Fibroblast of lung (primary cell): ENCODE measurements at regions not wholly inside any gene's neighbourhood (a gene's known extent, or its start where the extent isn't known, plus 50 kb on each side); places are given as distances from the start of the nearest gene placed in this dataset.

Experiments used
- EZH2 ChIP-seq: IDR thresholded peaks from 2 replicates; pipeline ENCODE4 v1.5.1; 2012; ENCODE audit warnings: low read length, control low read depth, mild to moderate bottlenecking; ENCODE audit errors: missing control alignments
- TF ChIP-seq, protein P1 (sequence below), 2 donors: IDR thresholded peaks in 1 of 2; conservative IDR thresholded peaks in 1 of 2; 1 replicate in 1 of 2; 2 replicates in 1 of 2; pipeline ENCODE4 v1.5.1; 2011 to 2012; ENCODE audit warnings: low read length in 2 of 2, control low read depth in 1 of 2, inconsistent platforms in 1 of 2, low read depth in 1 of 2, mild to moderate bottlenecking in 1 of 2

DNA sequence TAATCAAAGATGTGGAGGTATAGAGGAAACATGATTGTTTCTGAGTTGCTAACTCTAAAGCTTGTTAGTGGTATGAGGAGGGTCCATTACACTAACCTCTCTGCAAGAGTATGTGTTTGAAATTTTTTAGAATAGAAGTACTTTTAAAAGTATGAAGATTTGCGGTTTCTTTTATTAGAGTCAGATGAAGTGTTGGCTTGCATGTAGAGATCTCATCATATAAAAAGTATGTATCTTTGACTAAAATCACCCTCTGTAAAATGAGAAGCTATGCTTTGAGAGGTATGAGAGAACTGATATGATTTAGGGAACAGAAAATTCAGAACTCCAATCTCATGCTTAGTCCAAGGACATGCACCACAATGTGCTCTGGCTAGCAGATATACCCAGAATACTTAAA lies 140.4 kb upstream of the MBNL1 start:
- TF ChIP-seq, protein P1, sequence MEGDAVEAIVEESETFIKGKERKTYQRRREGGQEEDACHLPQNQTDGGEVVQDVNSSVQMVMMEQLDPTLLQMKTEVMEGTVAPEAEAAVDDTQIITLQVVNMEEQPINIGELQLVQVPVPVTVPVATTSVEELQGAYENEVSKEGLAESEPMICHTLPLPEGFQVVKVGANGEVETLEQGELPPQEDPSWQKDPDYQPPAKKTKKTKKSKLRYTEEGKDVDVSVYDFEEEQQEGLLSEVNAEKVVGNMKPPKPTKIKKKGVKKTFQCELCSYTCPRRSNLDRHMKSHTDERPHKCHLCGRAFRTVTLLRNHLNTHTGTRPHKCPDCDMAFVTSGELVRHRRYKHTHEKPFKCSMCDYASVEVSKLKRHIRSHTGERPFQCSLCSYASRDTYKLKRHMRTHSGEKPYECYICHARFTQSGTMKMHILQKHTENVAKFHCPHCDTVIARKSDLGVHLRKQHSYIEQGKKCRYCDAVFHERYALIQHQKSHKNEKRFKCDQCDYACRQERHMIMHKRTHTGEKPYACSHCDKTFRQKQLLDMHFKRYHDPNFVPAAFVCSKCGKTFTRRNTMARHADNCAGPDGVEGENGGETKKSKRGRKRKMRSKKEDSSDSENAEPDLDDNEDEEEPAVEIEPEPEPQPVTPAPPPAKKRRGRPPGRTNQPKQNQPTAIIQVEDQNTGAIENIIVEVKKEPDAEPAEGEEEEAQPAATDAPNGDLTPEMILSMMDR (conservative IDR thresholded peaks at IDR 0.05 in 1 of 2, IDR thresholded peaks at IDR 0.05 in 1 of 2; ENCODE audit: low read depth in 1 of 2, low read length in 2 of 2), result no peak
- no peak for TF ChIP-seq EZH2
